Activated CD4-positive, alpha-beta T cell treated with anti-CD3 and anti-CD28 coated beads, Interleukin-2, amount 50 U/mL, for 4 hours (primary cell): ENCODE measurements at regions not wholly inside any gene's neighbourhood (a gene's known extent, or its start where the extent isn't known, plus 50 kb on each side); places are given as distances from the start of the nearest gene placed in this dataset.
"Not testable (repeated sequence)": the region's sequence is repeated elsewhere in the genome, so short reads cannot be mapped to it uniquely, and the experiment has no call there.

Experiments used
- DNase-seq, 2 experiments: peaks; one replicate each; pipeline ENCODE4 v3.0.0-alpha.2; 2020

- DNase-seq, result no peak
These were observed 680.7 kb downstream of the NR4A2 start for GRCh38 chr2:155651851-155652250.

- no peak for DNase-seq
These were observed 686.7 kb downstream of the NR4A2 start for GRCh38 chr2:155645791-155646190.

DNA sequence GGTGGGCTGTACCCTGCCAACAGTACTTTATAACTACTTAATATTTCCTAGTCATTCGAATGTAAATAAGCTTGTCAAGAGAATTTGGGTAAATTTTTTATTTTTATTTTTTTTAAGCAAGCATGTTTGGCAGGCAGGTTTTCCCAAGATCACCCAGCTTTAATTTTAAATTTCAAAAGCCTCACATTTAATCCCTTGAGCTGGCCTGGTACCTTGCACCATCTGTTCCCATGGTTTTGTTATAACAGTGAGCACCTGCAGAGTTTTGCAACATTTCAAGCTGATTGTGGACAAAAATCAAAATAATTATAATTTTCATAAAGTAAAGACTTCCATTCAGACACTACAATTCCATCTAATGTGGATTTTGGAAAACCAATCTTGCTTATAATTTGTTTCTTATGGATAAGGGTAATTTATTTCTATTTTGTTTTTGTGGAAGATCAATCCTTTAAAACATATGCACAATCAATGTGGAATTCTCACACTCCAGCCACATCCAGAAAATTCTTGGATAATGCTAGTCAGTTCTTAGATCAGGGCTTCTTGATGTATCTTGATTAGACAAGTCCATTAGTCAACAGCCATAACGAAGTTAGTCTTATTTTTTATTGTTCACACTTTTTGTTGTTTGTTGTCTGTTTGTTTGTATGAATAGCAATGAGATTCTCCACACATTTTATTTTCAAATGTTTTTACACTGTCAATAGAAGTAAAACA is 689.3 kb downstream of the NR4A2 start:
- DNase-seq, result no peak

GRCh38 chr2:155633887-155634570 is 698.5 kb downstream of the NR4A2 start:
- no peak for DNase-seq

- DNase-seq, result no peak
These were observed 699.3 kb downstream of the NR4A2 start for GRCh38 chr2:155633060-155633839.

DNA sequence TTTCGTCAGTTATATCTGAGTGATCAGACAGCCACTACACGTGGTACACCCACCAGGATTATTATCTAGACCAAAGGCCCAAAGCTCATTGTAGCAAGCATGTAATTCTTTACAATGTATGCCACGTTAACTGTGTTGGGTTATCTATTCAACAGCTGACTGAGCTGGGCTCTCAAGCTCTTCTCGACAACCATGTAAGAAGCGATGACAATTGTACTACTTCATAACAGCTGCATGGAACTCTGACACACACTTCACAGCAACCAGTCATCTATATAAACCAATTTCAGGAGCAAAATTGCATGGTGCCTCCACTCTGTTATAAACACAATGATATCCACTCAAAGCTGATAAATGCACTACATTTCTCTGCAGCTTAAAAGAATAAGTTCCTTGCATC is 701.8 kb downstream of the NR4A2 start:
- DNase-seq, result no peak

- DNase-seq, result no peak
These were observed 710.1 kb downstream of the NR4A2 start for GRCh38 chr2:155622443-155622842.

DNA sequence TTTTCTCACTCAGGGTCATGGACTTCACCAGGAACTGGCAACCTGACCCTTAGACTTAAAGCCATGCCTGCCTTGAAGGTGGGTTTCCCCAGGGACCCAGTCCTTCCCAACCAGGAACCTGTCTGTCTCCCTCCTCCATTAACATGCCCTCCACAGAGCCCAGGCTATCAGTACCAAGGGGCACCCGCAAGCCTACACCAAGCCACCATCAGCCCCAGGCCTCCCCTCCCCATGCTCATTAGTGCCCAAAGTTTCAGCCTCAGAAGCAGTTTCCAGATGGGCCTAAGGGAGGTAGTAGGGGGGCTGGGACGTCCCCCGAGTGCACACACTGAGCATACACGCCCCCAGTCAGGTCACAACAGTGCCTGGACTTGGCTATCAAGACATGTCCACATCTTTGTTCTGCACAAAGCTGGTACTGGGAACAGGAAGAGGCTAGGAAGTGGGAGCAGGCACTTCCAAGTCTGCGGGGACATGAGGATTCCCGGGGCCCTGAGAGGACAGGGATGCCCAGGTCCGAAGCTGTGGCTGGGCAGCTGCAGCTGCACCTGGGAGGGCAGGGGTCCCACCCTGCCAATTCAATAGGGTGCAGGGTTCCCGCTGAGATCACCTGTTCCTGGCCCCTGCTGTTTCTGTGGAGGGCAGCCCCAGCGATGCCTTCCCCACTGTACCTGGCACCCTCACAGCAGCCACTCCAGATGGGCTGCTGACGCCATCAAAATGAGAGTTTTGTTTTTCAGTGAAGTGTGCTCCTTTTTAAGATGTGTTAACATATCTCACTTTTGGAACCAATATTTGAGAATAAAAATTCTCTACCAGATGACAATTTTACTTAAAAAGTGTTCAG is 731.4 kb downstream of the NR4A2 start:
- no peak for DNase-seq

DNA sequence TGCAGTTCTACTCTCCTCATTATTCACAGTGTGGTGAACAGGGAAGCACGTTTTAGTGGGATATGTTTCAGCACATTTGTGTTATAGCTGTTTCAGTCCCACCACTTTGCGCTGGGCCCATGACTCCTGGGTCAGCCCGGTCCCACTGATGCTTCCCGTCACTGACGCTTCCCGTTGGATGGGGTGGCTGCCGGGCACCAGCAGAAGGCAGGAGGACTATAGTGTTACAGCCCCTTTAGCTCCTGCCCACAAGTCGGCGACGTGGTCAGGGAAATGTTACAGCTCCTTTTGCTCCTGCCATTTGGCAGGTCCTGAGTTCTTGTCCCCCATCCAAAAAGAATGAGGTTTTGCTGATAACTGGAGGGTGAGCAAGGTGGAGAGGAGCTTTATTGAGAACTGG is 732.2 kb downstream of the NR4A2 start:
- no peak for DNase-seq

DNA sequence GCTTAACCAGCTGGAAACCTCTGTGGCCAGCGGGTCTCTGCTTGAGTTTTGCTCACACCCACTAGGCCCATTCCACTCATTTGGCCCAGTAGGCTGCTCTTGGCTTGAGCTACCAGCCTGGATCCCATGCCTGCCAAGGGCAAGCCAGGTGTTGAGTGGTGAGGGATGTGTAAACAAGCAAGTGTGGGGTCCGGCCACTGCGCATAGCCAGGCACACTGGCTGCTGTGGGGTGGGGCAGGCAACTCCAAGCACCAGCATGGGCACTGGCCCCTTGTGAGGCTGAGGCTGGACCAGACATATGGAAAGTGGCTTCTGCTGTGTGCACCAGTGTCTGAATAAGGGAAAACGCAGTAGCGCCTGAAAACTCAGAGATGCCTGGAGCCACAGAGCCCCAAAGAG is 732.7 kb downstream of the NR4A2 start:
- DNase-seq, result no peak

DNA sequence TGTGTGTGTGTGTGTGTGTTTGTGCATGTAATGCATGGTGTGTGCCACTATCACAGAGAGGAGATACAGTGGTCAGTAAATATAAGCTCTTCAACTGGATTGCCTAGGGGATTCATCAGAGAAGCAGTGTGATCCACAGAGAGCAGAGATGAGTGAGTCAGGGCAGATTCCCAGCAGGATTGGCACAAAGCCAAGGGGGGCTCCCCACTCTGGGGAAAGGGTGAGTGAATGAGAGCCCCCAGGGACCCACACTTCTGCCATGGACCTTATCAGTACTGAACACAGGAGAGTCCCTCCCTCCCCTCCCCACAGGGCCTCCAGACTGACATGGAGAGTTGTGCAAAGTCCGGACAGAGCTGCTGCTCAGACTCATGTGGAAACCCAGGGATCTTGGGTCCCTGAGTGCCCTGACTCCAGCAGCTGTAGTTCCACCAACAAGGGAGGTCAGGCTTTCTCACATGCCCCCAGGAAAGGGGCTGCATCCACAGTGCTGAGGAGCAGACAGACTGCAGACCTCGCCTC is 748.8 kb downstream of the NR4A2 start:
- DNase-seq, result no peak

- DNase-seq, result no peak
These were observed 757.6 kb downstream of the NR4A2 start for GRCh38 chr2:155574941-155575340.

GRCh38 chr2:155547571-155547970 is 785.0 kb downstream of the NR4A2 start:
- DNase-seq, result no peak

GRCh38 chr2:155546721-155547555 is 785.6 kb downstream of the NR4A2 start:
- no peak for DNase-seq

GRCh38 chr2:155539028-155539427 is 793.5 kb downstream of the NR4A2 start:
- not testable (repeated sequence) for DNase-seq

GRCh38 chr2:155528034-155528433 is 804.5 kb downstream of the NR4A2 start:
- no peak for DNase-seq

- no peak for DNase-seq
These were observed 807.3 kb downstream of the NR4A2 start for GRCh38 chr2:155525199-155525598.

DNA sequence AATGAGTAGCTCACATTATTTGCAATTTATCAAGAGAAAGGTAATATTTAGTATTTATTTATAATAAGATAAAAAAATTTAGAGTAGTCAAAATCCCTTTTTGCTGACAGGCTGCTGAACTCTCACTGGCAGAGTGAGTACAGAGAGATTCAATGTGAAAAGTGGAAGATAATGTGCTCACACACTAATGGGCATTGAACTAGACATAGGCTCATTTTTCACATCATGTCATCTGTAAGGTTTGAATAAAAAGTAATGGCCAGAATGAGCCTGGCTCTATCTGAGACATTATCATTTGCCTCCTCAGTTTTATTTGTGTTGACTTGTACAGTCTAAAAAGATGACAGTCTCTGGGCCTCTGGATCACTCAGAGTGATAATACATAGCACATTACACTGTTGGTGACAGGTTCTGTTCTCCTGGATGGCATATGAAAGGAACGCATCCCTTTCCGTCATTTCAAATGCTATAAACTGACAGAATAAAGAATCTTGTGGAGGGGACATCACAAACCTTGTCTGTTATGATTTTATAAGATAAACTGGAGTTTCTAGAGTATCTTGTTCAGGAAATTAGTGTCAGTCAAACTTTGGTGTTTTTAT is 812.9 kb downstream of the NR4A2 start:
- no peak for DNase-seq

DNA sequence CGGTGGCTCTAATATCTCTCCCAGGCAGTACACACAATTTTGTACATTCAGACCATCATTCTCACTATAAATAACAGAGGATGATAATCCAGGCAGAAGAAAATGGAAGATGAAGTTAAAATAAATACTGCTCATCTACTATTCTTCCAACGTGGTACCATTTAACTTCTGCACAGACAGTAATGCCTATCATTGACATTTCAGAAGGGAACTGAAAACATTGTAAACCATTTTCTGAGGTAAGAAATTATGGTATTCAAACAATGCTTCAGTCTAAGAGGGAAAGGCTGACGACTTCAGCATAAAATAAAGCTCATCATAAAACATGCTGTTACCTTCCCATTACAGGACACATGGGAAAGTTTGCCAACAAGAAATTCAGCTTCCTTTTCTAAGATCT is 814.4 kb downstream of the NR4A2 start:
- no peak for DNase-seq

- DNase-seq, result no peak
These were observed 815.2 kb downstream of the NR4A2 start for GRCh38 chr2:155517362-155517761.

DNA sequence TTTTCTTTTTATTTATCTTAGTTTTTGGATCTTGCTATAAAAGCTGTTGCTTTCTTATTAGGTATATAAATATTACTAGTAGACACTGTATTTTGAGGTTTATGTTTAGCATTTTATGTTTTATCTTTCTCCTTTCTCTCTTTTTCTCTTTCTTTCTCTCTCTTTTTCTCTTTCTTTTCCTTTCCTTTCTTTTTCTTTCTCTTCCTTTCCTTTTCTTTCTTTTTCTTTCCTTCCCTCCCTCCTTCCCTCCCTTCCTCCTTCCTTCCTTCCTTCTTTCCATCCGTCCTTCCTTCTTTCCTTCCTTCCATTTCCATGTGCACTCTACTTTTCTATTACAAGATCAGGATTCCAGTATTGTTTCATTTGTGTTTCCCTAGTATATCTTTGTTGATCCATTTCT is 814.8 kb downstream of the KCNJ3 start:
- DNase-seq, result no peak
